COLO668 (cell line): ENCODE measurements at regions not wholly inside any gene's neighbourhood (a gene's known extent, or its start where the extent isn't known, plus 50 kb on each side); places are given as distances from the start of the nearest gene placed in this dataset.
"Not testable (repeated sequence)": the region's sequence is repeated elsewhere in the genome, so short reads cannot be mapped to it uniquely, and the experiment has no call there.

Experiments used
- DNase-seq: peaks from one replicate; lab custom pipeline; 2025; ENCODE audit not compliant: unreplicated experiment; lab: John Stamatoyannopoulos, UW

DNA sequence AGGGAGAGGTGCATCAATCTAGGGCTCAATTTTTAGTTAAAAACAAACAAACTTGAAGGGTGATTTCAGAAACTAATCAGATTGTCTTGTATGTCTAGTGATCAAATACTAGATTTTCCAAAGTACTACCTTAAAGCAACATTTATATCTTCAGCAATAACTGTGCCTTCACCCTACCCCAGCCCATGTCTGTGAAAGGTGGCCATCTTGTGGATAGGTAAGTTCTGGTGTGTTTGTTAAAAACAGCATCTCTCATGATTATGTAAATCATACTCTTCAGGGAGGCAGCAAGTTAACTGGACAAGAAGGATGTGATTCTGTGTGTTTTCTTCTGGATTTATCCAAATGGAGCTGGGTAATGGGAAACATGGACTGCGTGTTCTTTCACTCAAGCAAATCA is 81.4 kb upstream of the ACSL1 start:
- DNase-seq, result no peak

DNA sequence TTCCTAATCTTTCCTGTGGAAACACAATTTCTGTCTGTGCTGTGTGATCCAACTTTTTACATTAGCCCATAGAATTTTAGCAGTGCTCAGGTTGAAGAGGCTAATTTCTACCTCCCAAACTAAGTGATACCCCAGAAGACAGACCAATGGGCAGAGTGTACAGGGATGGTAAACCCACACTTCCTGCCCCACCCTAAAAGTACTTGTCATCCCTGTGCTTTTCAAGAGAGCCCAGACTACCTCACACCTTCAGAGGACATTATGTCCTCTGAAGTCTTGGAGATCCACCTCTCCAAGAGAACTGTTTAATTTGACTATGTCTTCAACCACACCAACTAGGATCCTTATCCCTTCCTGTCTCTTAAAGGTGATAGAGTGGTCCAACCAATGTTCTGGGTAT is 82.0 kb upstream of the ACSL1 start:
- no peak for DNase-seq

DNA sequence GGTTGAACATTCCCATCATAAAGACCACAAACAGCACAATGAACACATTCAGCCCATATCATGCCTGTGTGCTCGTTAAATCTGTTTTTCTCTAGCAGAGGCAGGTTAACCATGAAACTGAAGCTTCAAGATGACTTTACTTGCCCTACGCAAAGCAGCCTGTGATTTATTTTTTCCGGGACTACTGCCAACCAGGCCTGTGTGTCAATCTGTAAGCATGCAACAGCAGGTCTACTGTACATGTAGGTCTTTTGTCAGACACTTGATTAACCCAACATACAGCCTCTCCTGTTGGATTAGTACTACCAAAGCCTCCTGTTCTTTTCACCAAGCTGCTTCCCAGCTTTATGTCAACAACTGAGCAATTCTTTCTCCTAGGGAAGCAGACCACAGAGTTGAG is 85.5 kb upstream of the ACSL1 start:
- DNase-seq, result no peak

DNA sequence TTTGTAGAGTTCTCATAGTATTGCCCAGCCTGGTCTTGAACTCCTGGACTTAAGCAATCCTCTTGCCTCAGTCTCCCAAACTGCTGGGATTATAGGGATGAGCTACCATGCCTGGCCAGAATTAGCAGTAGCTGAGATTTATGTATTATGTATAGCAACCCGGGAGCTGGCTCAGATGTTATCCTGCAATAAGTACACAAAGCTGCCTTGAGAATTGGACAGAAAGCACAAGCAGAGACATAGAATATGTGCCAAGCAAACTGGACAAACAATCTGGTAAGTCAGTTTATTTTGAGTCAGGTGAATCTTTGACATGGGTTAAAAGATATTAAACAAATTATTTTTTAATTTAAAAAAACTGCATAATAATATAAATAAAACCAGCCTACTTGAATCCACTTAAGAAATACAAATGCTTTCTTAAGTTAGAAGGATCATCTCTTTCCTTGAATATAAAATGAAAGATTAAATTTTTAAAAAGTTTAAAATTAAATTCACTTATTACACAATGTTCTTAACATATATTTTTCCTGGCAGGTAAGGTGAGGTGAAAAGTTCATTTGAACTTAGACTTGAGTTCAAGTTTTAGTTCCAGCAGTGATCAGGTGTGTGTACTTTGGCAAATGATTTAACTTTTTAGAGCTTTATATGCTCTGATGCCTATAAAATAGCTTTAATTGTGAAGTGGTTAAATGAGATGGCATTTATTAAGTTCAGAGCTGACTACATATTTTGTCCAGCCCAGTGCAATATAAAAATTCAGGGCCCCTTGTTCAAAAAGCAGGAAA is 87.8 kb upstream of the ACSL1 start:
- DNase-seq, result no peak

DNA sequence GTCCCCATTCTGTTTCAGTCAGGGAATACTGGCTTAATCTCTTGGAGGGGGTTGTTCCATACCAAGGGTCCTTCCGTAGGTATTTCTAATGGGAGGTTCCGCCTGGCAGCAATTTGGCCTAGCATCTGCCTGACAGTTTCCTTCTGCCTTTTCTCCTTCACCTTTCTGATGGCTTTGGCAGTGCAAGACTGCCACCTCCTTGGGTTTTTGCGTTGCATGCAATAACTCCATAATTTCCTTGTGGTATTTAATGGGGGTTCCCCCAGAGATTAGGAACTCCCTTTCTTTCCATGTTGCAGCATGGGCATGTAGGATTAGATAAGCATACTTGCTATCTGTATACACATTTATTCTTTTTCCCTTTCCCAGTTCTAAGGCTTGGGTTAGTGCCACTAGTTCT is 93.0 kb upstream of the ACSL1 start:
- not testable (repeated sequence) for DNase-seq

DNA sequence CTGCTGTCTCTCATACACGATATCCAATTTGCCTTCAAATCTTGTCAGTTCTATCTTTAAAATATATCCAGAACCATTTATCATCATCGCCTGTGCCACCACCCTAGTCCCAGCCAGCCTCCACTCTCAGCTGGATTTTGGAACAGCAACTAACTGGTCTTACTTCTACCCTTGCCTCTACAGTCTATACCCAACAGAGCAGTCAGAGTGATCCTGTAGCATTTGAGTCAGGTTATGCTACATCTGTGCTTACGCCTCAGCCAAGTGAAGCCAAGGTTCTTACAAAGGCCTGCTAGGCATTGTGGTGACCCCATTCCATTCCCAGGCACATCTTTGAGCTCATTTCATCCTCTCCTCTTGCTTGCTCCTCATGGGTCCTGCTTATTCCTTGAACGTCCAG is 95.7 kb upstream of the ACSL1 start:
- DNase-seq, result no peak

DNA sequence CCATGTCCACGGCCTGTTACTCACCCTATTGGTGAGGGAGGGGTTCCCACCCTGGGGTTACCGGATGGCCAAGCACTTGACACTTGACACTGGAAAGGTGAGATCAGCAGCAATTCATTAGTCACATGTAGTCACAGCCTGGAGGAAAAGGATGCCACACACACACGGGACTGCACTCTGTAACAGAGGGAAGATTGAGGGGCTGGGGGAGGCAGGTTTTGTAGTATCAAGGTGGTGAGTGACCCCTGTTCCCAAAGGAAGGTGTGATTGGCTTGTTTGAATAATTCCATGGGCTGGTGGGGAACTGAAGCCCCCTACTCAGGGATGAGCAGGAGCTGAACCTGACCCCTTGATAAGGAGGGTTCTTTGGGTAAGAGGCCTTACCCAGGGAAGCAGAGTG is 96.0 kb upstream of the HELT start:
- no peak for DNase-seq

DNA sequence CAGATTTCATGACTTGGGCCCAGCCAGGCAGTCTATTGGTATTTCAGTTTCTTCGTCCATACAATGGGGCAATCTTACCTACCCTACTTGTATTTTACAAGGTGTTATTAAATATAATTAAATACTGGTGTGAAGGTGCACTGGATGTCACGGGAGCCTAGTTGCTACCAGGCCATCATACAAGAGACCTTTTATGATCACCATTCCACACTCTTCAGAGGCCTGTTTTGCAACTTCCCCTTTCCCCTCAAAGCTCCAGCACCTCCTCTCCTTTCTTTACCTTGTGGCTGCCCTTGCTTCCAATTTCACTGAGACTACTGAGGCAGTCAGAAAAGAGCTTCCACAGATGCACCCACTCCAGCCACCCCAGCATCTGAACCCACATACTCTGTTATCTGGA is 93.8 kb upstream of the HELT start:
- DNase-seq, result no peak

DNA sequence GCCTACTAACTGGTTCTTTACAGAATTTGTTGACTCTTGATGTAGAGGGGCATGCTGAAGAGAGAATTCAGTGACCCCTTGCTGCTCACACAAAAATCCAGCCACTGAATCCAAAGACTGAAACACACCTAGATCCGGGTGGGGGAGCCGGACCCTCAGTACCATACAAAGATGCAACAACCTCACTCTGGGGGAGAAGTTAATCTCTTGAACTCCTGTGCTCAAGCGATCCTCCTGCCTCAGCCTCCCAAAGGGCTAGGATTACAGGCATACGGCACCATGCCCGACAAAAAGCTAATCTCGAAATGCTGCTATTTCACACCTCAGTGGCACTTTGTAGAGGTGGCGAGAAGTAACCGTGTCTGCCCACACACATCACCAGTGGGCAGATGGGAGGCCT is 88.8 kb upstream of the HELT start:
- no peak for DNase-seq

DNA sequence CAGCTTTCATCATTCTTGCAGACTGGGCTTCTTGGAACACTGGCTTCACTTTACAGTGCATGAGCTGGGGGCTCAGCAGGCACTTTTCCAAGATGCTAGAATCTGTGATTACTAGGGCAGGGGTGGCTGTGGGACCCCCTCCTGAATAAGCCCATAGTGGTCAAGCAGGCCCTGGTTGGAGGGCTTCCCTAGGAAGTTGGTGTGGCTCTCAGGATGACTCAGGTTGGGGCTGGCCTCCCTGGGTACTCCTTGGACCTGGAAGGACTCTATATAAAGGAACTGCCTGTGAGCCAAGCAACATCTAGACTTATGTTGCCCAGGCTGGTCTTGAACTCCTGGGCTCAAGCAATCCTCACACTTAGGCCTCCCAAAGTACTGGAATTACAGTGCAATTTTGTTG is 88.3 kb upstream of the HELT start:
- DNase-seq, result no peak

DNA sequence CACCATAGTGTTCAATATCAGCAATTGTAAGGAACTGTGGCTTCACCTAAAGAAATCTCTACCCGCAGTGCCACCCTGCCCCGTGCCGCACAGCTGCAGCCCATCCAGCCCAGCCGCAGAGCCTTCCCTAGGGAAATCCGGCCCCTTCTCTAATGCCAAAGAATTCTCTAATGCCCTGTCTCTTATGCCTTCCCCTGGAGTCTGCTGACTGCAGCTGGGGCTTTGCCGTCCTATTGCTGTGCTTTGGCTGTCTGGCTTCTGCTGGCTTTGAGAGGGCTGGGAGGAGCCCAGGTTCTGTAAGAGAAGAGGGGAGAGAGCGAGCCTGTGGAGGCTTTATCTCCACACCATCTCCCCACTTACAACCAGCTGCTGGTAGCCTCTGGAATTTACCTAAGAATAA is 85.9 kb upstream of the HELT start:
- no peak for DNase-seq

DNA sequence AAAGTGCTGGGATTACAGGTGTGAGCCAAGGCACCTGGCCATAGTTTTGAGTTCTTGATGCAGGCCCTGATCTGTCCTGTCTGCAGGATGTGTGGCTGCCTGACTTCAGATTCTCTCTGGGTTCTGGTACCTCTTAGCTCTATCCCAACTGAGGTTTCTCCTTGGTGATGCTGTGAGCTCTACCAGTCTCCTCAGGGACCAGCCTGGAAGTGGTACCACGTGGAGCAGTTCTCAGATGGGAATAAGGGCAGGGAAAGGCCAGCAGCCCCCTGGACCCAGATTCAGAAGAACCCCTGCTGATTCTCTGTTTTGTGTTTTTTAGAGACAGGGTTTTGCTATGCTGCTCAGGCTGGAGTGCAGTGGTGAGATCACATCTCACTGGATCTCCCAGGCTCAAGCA is 85.0 kb upstream of the HELT start:
- DNase-seq, result no peak

DNA sequence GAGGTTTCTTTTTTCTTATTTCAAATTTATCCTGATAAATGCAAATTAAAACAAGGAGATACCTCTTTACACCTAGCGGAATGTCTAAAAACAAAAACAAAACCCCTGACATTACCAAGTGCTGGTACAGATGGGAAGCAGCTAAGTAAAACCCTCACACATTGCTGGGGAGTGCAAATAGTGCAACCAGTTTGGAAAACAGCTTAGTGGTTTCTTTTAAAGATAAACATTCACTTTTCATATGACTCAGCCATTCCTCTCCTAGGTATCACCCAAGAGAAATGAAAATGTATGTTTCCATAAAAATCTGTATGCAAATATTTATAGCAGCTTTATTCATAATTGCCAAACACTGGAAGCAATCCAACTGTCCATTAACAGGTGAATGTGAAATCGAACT is 84.1 kb upstream of the HELT start:
- DNase-seq, result no peak

DNA sequence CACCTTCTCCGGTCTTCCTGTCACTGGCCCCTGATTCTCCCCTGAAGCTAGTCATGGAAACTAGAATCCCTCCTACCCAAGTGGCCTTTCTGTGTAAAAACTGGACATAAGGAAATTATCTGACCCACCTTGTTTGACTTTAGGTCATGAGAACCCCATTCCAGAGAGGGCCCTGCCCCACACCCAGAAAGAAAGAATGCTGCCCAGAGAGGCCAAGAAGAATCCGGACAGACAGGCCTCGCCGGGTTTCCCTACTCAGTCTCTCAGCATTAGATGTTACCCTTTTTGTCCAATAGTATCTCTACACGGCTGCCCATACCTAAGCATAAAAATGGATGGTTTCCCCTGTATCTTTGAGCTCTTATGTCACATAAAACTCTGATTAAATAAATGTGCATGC is 83.3 kb upstream of the HELT start:
- DNase-seq, result no peak

DNA sequence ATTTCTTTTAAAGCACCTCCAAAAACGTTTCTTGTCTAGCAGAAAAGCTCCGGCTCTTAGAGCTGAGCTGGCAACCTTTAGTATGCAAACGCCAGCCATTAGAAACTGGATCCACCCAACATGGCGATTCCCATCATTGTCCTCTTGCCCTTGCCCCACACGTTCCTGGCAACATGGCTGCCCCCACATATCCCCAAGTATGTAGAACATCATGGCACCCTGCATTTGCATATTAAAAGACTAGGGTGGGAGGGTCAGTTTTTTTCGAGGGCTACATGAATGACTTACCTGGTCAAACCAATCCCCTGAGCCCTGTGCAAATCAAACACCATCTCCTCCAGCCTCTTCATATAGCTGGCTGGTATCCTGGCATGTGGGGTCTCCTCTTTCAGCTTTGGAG is 82.2 kb upstream of the HELT start:
- DNase-seq, result no peak

DNA sequence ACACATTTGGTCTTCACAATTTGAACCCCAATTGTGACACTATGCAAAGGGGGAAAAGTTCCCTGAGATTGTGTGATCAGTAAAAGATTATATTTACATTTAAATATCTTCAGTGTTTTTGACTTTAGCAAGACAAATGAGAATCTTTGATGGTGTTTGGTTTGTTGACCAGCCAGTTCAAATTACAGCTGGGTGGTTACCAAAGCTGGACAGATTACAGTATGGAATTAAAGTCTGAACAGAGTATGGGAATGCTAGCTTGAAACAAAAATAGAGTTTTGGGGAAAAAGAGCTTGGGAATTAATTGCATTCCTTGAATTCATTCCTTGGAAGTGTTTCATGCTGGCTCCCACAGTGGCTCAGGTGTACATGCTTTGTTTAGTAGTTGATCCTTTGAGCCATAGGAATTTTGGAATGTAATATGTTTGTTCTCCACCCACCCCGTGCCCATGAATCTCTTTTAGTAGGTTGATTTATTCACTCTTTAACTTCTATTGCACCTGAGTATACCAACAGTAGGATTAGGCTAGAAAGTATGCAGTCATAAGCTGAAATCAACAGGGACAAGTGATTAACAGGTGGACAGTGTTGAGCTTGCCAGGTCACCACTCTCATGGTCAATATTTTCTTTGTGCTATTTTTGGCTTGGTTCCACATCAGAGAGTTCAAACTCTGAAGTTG is 81.1 kb upstream of the HELT start:
- DNase-seq, result no peak

DNA sequence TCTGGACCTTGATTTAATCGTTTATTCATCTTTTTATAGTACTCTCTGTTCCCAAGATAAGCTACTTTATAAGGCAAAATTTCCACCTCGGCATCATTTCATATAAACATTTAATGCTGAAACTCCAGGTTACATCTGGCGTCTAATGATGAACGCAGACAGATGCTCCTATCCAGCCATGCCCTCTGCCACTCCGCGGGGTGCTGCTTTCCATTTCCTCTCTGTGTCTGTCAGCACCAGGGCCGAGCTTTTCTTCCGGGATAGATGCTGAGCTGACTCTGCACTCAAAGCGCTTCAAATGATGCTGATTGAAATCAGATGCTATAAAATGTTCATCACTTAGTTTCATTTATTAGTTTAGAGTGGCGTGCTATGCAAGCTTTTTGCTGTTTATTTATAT is 80.5 kb upstream of the HELT start:
- peak; percentile 58 for DNase-seq

DNA sequence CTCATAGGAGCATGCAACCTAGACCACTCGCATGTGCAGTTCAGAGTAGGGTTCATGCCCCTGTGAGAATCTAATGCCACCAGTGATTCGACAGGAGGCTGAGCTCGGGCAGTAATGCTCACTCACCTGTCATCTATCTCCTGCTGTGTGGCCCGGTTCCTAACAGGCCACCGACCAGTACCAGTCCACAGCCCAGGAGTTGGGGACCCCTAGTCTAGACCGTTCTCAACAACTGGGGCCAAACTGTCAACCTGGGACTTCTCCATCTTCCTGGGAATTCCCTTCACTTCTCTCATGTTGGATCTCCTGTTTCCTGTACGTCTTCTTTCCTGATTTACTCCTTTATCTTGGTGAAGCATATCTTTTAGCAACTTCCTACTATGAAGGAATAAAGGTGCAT is 79.4 kb upstream of the HELT start:
- no peak for DNase-seq

DNA sequence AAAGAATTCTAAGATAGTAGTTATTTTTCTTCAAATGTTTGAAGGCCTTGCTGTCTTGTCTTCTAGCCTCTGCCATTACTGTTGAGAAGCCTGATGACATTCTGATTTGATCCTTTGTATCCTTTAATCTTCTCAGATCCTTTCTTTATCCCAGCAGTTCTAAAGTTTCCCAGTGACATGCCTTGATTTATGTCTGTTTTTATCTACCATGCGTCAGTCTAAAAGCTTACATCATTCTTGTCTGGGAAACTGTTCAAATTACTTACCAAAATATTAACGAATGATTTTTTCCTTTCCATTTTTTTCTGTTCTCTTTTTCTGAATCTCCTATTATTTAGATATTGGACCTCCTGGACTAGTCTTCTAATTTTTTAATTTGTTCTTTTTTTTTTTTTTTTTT is 78.3 kb upstream of the HELT start:
- no peak for DNase-seq

DNA sequence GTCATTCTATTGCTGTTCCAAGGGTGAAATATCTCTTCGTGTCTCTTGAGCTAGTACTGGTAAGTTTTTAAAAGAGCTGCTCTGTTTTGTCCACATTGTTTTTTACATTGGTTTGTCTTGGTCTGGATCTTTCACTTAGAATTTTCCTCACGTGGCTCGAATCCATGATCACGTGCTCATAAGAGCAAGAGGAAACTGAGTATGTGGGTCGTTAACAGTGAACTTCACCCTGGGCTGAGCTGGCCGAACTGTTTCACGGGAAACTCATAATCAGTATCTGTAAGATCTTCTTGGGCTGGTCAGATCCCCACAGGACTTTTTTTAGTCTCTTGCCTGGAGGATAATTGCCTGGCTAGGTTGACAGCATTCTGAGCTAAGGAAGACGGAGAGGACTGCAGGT is 77.8 kb upstream of the HELT start:
- DNase-seq, result no peak

DNA sequence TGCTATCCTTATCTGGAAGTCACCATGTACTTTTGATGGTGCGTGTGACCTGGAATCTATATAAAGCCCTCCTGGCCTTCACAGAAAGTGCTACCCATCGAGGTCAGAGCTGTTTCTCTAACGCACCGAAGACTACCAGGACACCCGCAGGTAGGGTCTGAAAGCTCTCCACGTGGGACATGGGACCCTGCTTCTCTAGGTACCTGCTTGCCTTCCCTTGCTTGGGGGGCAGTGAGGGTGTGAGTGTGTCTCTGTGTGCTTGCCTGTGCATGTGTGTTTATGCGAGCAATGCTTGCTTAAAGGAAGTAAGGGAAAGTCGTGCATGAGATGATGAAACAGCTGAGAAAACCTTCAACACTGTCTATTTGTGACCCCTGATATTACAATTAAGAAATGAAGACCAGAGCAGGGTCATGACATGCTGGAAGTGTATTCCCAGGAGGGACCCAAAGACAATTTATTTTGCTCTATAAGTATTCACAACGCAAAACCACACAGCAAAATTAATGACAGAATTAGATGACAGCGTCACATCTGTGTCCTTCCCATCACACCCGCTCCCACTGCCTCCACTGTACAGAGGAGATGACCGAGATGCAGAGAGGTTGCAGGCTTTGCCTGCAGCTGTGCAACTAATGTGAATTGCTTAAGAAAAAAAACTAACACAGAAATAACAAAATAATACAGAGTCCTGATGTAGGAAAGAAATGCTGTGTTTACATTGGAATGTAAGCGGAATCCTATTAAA is 76.4 kb upstream of the HELT start:
- no peak for DNase-seq
